Upper lobe of left lung (tissue), 6 donors: ENCODE measurements at regions not wholly inside any gene's neighbourhood (a gene's known extent, or its start where the extent isn't known, plus 50 kb on each side); places are given as distances from the start of the nearest gene placed in this dataset.

Source experiments
- ATAC-seq, 2 donors: fragments of 200-7000 bp; cut with Tn5 transposase; one replicate each; pipeline ENCODE4 v1.9.1; 2022; ENCODE audit warnings: mild to moderate bottlenecking in 2 of 2, moderate library complexity in 2 of 2; ENCODE audit not compliant: low FRiP score in 2 of 2
- DNase-seq, 2 donors: peaks; one replicate each; pipeline ENCODE4 v3.0.0-alpha.2; 2019 to 2020
- H3K27ac ChIP-seq, 4 donors: fragments of 200-600 bp; sonication (generic); one replicate each; pipeline ENCODE4 v1.5.1; 2016 to 2019
- H3K27me3 ChIP-seq, 4 donors: fragments of 200-600 bp; sonication (generic); one replicate each; pipeline ENCODE4 v1.5.1; 2017 to 2019
- H3K36me3 ChIP-seq, 4 donors: fragments of 200-600 bp; sonication (generic); one replicate each; pipeline ENCODE4 v1.5.1; 2016 to 2019
- H3K4me1 ChIP-seq, 4 donors: fragments of 200-600 bp; sonication (generic); one replicate each; pipeline ENCODE4 v1.5.1; 2018 to 2019
- H3K4me3 ChIP-seq, 4 donors: fragments of 200-600 bp; sonication (generic); one replicate each; pipeline ENCODE4 v1.5.1; 2017 to 2019; ENCODE audit warnings: mild to moderate bottlenecking in 2 of 4, moderate library complexity in 1 of 4
- H3K9me3 ChIP-seq, 4 donors: fragments of 200-600 bp; sonication (generic); one replicate each; pipeline ENCODE4 v1.5.1; 2018 to 2019
- CTCF ChIP-seq, 6 experiments: fragments of 450-650 bp in 4 of 6; fragments of 200-600 bp in 2 of 6; sonication (generic) in 2 of 6; IDR thresholded peaks; one replicate each; pipeline ENCODE4 v1.5.1; 2016 to 2019; ENCODE audit warnings: antibody characterized with exemption in 6 of 6
- EP300 ChIP-seq, 4 donors: sonication (generic); formaldehyde crosslinking; IDR thresholded peaks; one replicate each; pipeline ENCODE4 v1.5.1; 2017; ENCODE audit warnings: antibody characterized with exemption in 4 of 4, control low read depth in 2 of 4
- POLR2A ChIP-seq, 4 donors: fragments of 450-650 bp; IDR thresholded peaks; one replicate each; pipeline ENCODE4 v1.5.1; 2016 to 2017; ENCODE audit warnings: antibody characterized with exemption in 4 of 4, mild to moderate bottlenecking in 2 of 4
- POLR2AphosphoS5 ChIP-seq, 2 donors: sonication (generic); formaldehyde crosslinking; IDR thresholded peaks; one replicate each; pipeline ENCODE4 v1.5.1; 2017; ENCODE audit warnings: antibody characterized with exemption in 2 of 2
- WGBS, 2 donors: methylation state at CpG; one replicate each; pipeline ENCODE4 v1.1.5; 2017 to 2018; 5-methylcytosine and 5-hydroxymethylcytosine counted together
- donor health status: DM: no; HTN: no; CAD: no; lungs with moderate emphysema.
- donor health status: DM: no; HTN: yes; CAD: no; lungs with severe emphysema.

GRCh38 chr5:125160787-125161502 lies 414.5 kb upstream of the ZNF608 start:
- Histone ChIP-seq H3K4me3 (no peak overlapping the region), H3K36me3 (no peaks in the 10 kb centered on the region), H3K9me3 (peaks cover 0 to 14% (median 0%) of the 10 kb centered on the region in 4 donors), H3K27me3 (no peaks in the 10 kb centered on the region), H3K27ac (no peak overlapping the region), H3K4me1 (no peaks in the 10 kb centered on the region)
- DNase-seq, result peak in 1 of 2 donors; percentile 47
- no peak for ATAC-seq
- TF ChIP-seq POLR2A (IDR thresholded peaks at IDR 0.05) (no peak), EP300 (IDR thresholded peaks at IDR 0.05) (no peak), POLR2AphosphoS5 (IDR thresholded peaks at IDR 0.05) (no peak), CTCF (IDR thresholded peaks at IDR 0.05) (no peak)
- 59 to 79% methylated on average over 6 to 10 of the region's 10 CpGs for WGBS, 2 donors

- ATAC-seq (no peak), DNase-seq (no peak)
- Histone ChIP-seq H3K27ac (no peak overlapping the region), H3K4me3 (no peak overlapping the region), H3K9me3 (peaks cover 0 to 14% (median 1%) of the 10 kb centered on the region in 4 donors), H3K4me1 (no peaks in the 10 kb centered on the region), H3K27me3 (no peaks in the 10 kb centered on the region), H3K36me3 (no peaks in the 10 kb centered on the region)
- TF ChIP-seq EP300 (IDR thresholded peaks at IDR 0.05), result no peak
- TF ChIP-seq POLR2A (IDR thresholded peaks at IDR 0.05), result no peak
- TF ChIP-seq POLR2AphosphoS5 (IDR thresholded peaks at IDR 0.05), result no peak
- no peak for TF ChIP-seq CTCF (IDR thresholded peaks at IDR 0.05)
- 85 to 97% methylated on average over 1 of the region's 1 CpG for WGBS, 2 donors
These were observed 416.3 kb upstream of the ZNF608 start for GRCh38 chr5:125162714-125163113.

- no peak for ATAC-seq
- no peaks in the 10 kb centered on the region for H3K36me3 ChIP-seq
- H3K4me3 ChIP-seq, result no peak overlapping the region
- TF ChIP-seq POLR2A (IDR thresholded peaks at IDR 0.05) (no peak), EP300 (IDR thresholded peaks at IDR 0.05) (no peak), POLR2AphosphoS5 (IDR thresholded peaks at IDR 0.05) (no peak), CTCF (IDR thresholded peaks at IDR 0.05) (no peak)
- DNase-seq, result no peak
- no peak overlapping the region for H3K27ac ChIP-seq
- WGBS, 2 donors, result 82 to 89% methylated on average over 1 of the region's 1 CpG
- no peaks in the 10 kb centered on the region for H3K27me3 ChIP-seq
- H3K4me1 ChIP-seq, result no peaks in the 10 kb centered on the region
- peaks cover 0 to 5% (median 1%) of the 10 kb centered on the region in 4 donors for H3K9me3 ChIP-seq
These were observed 423.0 kb upstream of the ZNF608 start for GRCh38 chr5:125169396-125169795.

DNA sequence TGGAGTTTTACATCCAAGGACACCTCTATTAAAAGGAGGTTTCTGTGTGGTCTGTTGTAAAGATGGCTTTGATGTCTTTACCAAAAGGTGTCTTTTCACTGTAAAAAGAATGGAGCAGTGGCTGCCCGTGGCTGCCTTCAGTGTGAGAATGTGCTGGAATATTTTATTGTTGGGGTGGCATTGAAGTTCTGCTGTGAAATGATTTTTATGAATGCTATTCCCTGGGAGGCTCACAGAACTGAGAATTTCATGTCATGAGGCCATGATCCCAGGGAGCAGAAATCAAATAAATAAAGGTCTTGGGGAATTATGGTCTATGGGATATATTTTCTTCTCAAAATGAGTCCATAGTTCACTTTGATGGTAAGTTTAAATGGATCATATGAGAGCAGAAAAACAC lies 425.2 kb upstream of the ZNF608 start:
- Histone ChIP-seq H3K4me1 (peaks cover 0 to 3% (median 0%) of the 10 kb centered on the region in 4 donors), H3K9me3 (peaks cover 0 to 2% (median 0%) of the 10 kb centered on the region in 4 donors), H3K27ac (no peak overlapping the region), H3K27me3 (no peaks in the 10 kb centered on the region), H3K36me3 (no peaks in the 10 kb centered on the region), H3K4me3 (no peak overlapping the region)
- TF ChIP-seq POLR2AphosphoS5 (IDR thresholded peaks at IDR 0.05) (no peak), EP300 (IDR thresholded peaks at IDR 0.05) (no peak), POLR2A (IDR thresholded peaks at IDR 0.05) (no peak), CTCF (IDR thresholded peaks at IDR 0.05) (no peak)
- ATAC-seq, result no peak
- 33 to 78% methylated on average over 1 of the region's 1 CpG for WGBS, 2 donors
- DNase-seq, result no peak
